ENCODE measurements at regions not wholly inside any gene's neighbourhood (a gene's known extent, or its start where the extent isn't known, plus 50 kb on each side); places are given as distances from the start of the nearest gene placed in this dataset.
"Not testable (repeated sequence)": the region's sequence is repeated elsewhere in the genome, so short reads cannot be mapped to it uniquely, and the experiment has no call there.

GRCh38 chr4:3961091-3961672 is 195.0 kb downstream of the ADRA2C start:
- not testable (repeated sequence) for TF ChIP-seq CTCF (IDR thresholded peaks at IDR 0.05; ENCODE audit: low read depth, low read length); MAX (IDR thresholded peaks at IDR 0.05; ENCODE audit: low read depth, low read length); POLR2A (IDR thresholded peaks at IDR 0.05; ENCODE audit: extremely low read depth, insufficient read length)

Measured in NB4 (cell line).